CD14-positive monocyte (primary cell): ENCODE measurements at regions not wholly inside any gene's neighbourhood (a gene's known extent, or its start where the extent isn't known, plus 50 kb on each side); places are given as distances from the start of the nearest gene placed in this dataset.

Source experiments
- DNase-seq, 3 donors: peaks; one replicate each; pipeline ENCODE4 v3.0.0-alpha.2; 2011 to 2022
- H2AFZ ChIP-seq: 2 replicates; pipeline ENCODE4 v1.6.0; 2012; ENCODE audit warnings: mild to moderate bottlenecking, low read depth, low read length, inconsistent platforms; ENCODE audit not compliant: insufficient read depth, poor library complexity, severe bottlenecking
- H3K27ac ChIP-seq, 2 donors: 1 replicate in 1 of 2; 2 replicates in 1 of 2; pipeline ENCODE4 v1.5.1; 2012 to 2013; ENCODE audit warnings: low read length in 2 of 2, control low read depth in 1 of 2, inconsistent platforms in 1 of 2, low read depth in 1 of 2, mild to moderate bottlenecking in 1 of 2
- H3K27me3 ChIP-seq, 2 donors: one replicate each; pipeline versions ENCODE4 v1.6.0 to v1.6.1; 2011 to 2013; ENCODE audit warnings: low read length in 2 of 2; ENCODE audit not compliant: control insufficient read depth in 2 of 2, insufficient read depth in 2 of 2
- H3K36me3 ChIP-seq, 2 donors: replicated peaks in 1 of 2; 1 replicate in 1 of 2; 2 replicates in 1 of 2; pipeline versions ENCODE4 v1.5.1 to v1.6.1; 2012 to 2013; ENCODE audit warnings: low read length in 2 of 2, control low read depth in 1 of 2, inconsistent platforms in 1 of 2, mild to moderate bottlenecking in 1 of 2; ENCODE audit not compliant: insufficient read depth in 2 of 2, control insufficient read depth in 1 of 2
- H3K4me1 ChIP-seq, 2 donors: 1 replicate in 1 of 2; 2 replicates in 1 of 2; pipeline versions ENCODE4 v1.5.1 to v1.6.1; 2012 to 2013; ENCODE audit warnings: low read length in 2 of 2, control low read depth in 1 of 2, inconsistent platforms in 1 of 2, mild to moderate bottlenecking in 1 of 2, moderate library complexity in 1 of 2; ENCODE audit not compliant: insufficient read depth in 2 of 2, control insufficient read depth in 1 of 2
- H3K4me2 ChIP-seq: replicated peaks from 2 replicates; pipeline ENCODE3; 2012; ENCODE audit warnings: low read length, moderate library complexity, mild to moderate bottlenecking; ENCODE audit not compliant: poor library complexity, severe bottlenecking; ENCODE audit errors: extremely low read depth
- H3K4me3 ChIP-seq, 3 experiments: fragments of 200-600 bp in 1 of 3; sonication (generic) in 1 of 3; replicated peaks in 1 of 3; 1 replicate in 2 of 3; 2 replicates in 1 of 3; pipeline ENCODE4 v1.5.1; 2011 to 2013; ENCODE audit warnings: low read length in 3 of 3, mild to moderate bottlenecking in 3 of 3, control low read depth in 2 of 3, low read depth in 2 of 3, inconsistent platforms in 1 of 3, moderate library complexity in 1 of 3
- H3K79me2 ChIP-seq: 2 replicates; pipeline ENCODE4 v1.6.0; 2012; ENCODE audit warnings: mild to moderate bottlenecking, control low read depth, inconsistent platforms, low read length, moderate library complexity; ENCODE audit not compliant: insufficient read depth
- H3K9ac ChIP-seq: 2 replicates; pipeline ENCODE4 v1.6.0; 2017; ENCODE audit warnings: low read length, mild to moderate bottlenecking; ENCODE audit not compliant: insufficient read depth, poor library complexity, severe bottlenecking
- H3K9me3 ChIP-seq, 2 donors: replicated peaks in 1 of 2; 1 replicate in 1 of 2; 2 replicates in 1 of 2; pipeline versions ENCODE4 v1.5.1 to v1.6.1; 2012 to 2013; ENCODE audit warnings: low read length in 2 of 2, control low read depth in 1 of 2; ENCODE audit not compliant: control insufficient read depth in 1 of 2, insufficient read depth in 1 of 2
- H4K20me1 ChIP-seq: 2 replicates; pipeline ENCODE4 v1.6.0; 2012; ENCODE audit warnings: mild to moderate bottlenecking, low read length, control low read depth, moderate library complexity; ENCODE audit not compliant: insufficient read depth
- H3K27ac Mint-ChIP-seq, 7 donors: one replicate each; pipeline ENCODE4 v1.8.0; 2020; ENCODE audit warnings: mild to moderate bottlenecking in 7 of 7, mixed read lengths in 7 of 7, moderate library complexity in 6 of 7, inconsistent platforms in 2 of 7
- H3K27me3 Mint-ChIP-seq, 3 donors: one replicate each; pipeline ENCODE4 v1.8.0; 2021 to 2022; ENCODE audit warnings: low read depth in 3 of 3, mild to moderate bottlenecking in 3 of 3, mixed read lengths in 3 of 3, moderate library complexity in 3 of 3, inconsistent platforms in 1 of 3
- H3K36me3 Mint-ChIP-seq, 2 donors: one replicate each; pipeline ENCODE4 v1.8.0; 2020; ENCODE audit warnings: mixed read lengths in 2 of 2, inconsistent platforms in 1 of 2, mild to moderate bottlenecking in 1 of 2
- H3K4me1 Mint-ChIP-seq: one replicate; pipeline ENCODE4 v1.8.0; 2020; ENCODE audit warnings: mild to moderate bottlenecking, mixed read lengths
- H3K4me3 Mint-ChIP-seq, 2 donors: one replicate each; pipeline ENCODE4 v1.8.0; 2020; ENCODE audit warnings: mild to moderate bottlenecking in 2 of 2, mixed read lengths in 2 of 2, moderate library complexity in 1 of 2
- H3K9me3 Mint-ChIP-seq, 7 donors: one replicate each; pipeline ENCODE4 v1.8.0; 2020 to 2022; ENCODE audit warnings: mixed read lengths in 7 of 7, mild to moderate bottlenecking in 6 of 7, moderate library complexity in 6 of 7, inconsistent platforms in 2 of 7
- CTCF ChIP-seq: fragments of 200-600 bp; IDR thresholded peaks from one replicate; pipeline ENCODE4 v1.8.0; 2022; ENCODE audit warnings: antibody characterized with exemption, mild to moderate bottlenecking
- WGBS: methylation state at CpG from one replicate; pipeline ENCODE4 v1.1.5; 2013; ENCODE audit warnings: missing lambda C conversion rate; ENCODE audit not compliant: insufficient coverage; 5-methylcytosine and 5-hydroxymethylcytosine counted together
- intact Hi-C, 2 donors: fragments of 100-400 bp; cut with micrococcal nuclease; formaldehyde crosslinking; loops; one replicate each; pipeline versions ENCODE4 v1.15.0 to v1.15.1; 2023

DNA sequence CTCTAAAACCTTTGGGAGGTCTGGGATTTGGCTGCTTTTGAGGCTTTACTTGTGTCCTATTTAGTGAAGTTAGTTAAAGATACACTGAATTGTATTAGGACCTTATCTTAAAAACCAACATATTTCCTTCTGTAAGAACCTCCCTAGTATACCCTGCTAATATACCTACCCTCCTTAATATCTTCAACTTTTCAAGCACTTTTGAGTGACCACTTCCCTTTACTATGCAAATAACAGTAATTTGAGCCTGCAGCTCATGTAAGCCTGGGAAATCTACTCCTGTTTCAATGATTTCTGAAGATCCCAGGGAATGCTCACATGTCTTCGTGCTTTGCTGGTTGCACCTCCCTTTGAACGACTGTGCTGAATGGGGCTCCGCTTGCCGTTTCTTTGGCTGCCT is 358.5 kb downstream of the YTHDC2 start:
- H3K4me2 ChIP-seq = no peak overlapping the region
- H3K4me1 ChIP-seq = no peaks in the 10 kb centered on the region
- H3K9me3 ChIP-seq = peaks cover 4 to 10% of the 10 kb centered on the region in 2 donors
- no peak for TF ChIP-seq CTCF
- no peak overlapping the region for H2AFZ ChIP-seq
- Mint-ChIP-seq H3K36me3 (no peaks in the 10 kb centered on the region), H3K9me3 (peaks cover 2 to 9% (median 5%) of the 10 kb centered on the region in 7 donors), H3K27ac (no peak overlapping the region), H3K27me3 (peaks cover 0 to 3% (median 0%) of the 10 kb centered on the region in 3 donors), H3K4me1 (no peaks in the 10 kb centered on the region), H3K4me3 (no peak overlapping the region)
- no peaks in the 10 kb centered on the region for H3K27me3 ChIP-seq
- no peak for DNase-seq
- no peaks in the 10 kb centered on the region for H3K36me3 ChIP-seq
- H3K27ac ChIP-seq = no peak overlapping the region
- WGBS = 78% methylated on average over 3 of the region's 4 CpGs
- intact Hi-C loops = no loop called here
- no peak overlapping the region for H3K9ac ChIP-seq
- H3K4me3 ChIP-seq = no peak overlapping the region
- no peaks in the 10 kb centered on the region for H4K20me1 ChIP-seq
- H3K79me2 ChIP-seq = no peaks in the 10 kb centered on the region

GRCh38 chr5:113875096-113875495 is 361.6 kb downstream of the YTHDC2 start:
- H3K27me3 Mint-ChIP-seq = peaks cover 0 to 1% (median 0%) of the 10 kb centered on the region in 3 donors
- H3K9me3 Mint-ChIP-seq = peaks cover 2 to 11% (median 4%) of the 10 kb centered on the region in 7 donors
- no peak overlapping the region for H3K4me3 ChIP-seq
- H3K9me3 ChIP-seq = peaks cover 10 to 13% of the 10 kb centered on the region in 2 donors
- no peak overlapping the region for H3K4me3 Mint-ChIP-seq
- TF ChIP-seq CTCF = no peak
- no peak for DNase-seq
- no peak overlapping the region for H3K27ac ChIP-seq
- H3K27ac Mint-ChIP-seq = no peak overlapping the region
- H4K20me1 ChIP-seq = no peaks in the 10 kb centered on the region
- WGBS = 40% methylated on average over 1 of the region's 2 CpGs
- H3K4me2 ChIP-seq = no peak overlapping the region
- H2AFZ ChIP-seq = no peak overlapping the region
- intact Hi-C loops = no loop called here
- H3K4me1 Mint-ChIP-seq = no peaks in the 10 kb centered on the region
- no peak overlapping the region for H3K9ac ChIP-seq
- no peaks in the 10 kb centered on the region for H3K79me2 ChIP-seq
- H3K36me3 ChIP-seq = no peaks in the 10 kb centered on the region
- H3K36me3 Mint-ChIP-seq = no peaks in the 10 kb centered on the region
- no peaks in the 10 kb centered on the region for H3K27me3 ChIP-seq
- no peaks in the 10 kb centered on the region for H3K4me1 ChIP-seq
